Fibroblast of the aortic adventitia (primary cell): ENCODE measurements at regions not wholly inside any gene's neighbourhood (a gene's known extent, or its start where the extent isn't known, plus 50 kb on each side); places are given as distances from the start of the nearest gene placed in this dataset.

Experiments
- DNase-seq: peaks from one replicate; pipeline ENCODE4 v3.0.0-alpha.2; 2010; ENCODE audit warnings: low read depth
- H3K4me3 ChIP-seq: 2 replicates; pipeline ENCODE4 v1.5.1; 2011; ENCODE audit warnings: low read depth, mild to moderate bottlenecking, control low read depth, low read length, moderate library complexity
- CTCF ChIP-seq: IDR thresholded peaks from 2 replicates; pipeline ENCODE4 v1.5.1; 2011; ENCODE audit warnings: mild to moderate bottlenecking, low read length, control low read depth, inconsistent platforms; ENCODE audit not compliant: insufficient read depth

- no peak for DNase-seq
- H3K4me3 ChIP-seq, result no peak overlapping the region
- no peak for TF ChIP-seq CTCF
Measured at GRCh38 chr2:423479-423878, 135.6 kb upstream of the ALKAL2 start.

GRCh38 chr2:422676-423435 is 135.0 kb upstream of the ALKAL2 start:
- no peak for TF ChIP-seq CTCF
- DNase-seq, result no peak

GRCh38 chr2:421406-421805 is 133.5 kb upstream of the ALKAL2 start:
- no peak for TF ChIP-seq CTCF
- DNase-seq, result no peak
- H3K4me3 ChIP-seq, result no peak overlapping the region

More at GRCh38 chr2:422676-423435, 135.0 kb upstream of the ALKAL2 start:
- no peak overlapping the region for H3K4me3 ChIP-seq

GRCh38 chr2:419687-420317 is 131.9 kb upstream of the ALKAL2 start:
- TF ChIP-seq CTCF, result no peak
- no peak for DNase-seq
- H3K4me3 ChIP-seq, result no peak overlapping the region

- DNase-seq, result no peak
- TF ChIP-seq CTCF, result no peak
- H3K4me3 ChIP-seq, result no peak overlapping the region
Measured at GRCh38 chr2:417662-418061, 129.8 kb upstream of the ALKAL2 start.

GRCh38 chr2:417006-417405 is 129.1 kb upstream of the ALKAL2 start:
- H3K4me3 ChIP-seq, result no peak overlapping the region
- TF ChIP-seq CTCF, result no peak
- DNase-seq, result no peak
